ENCODE measurements at regions not wholly inside any gene's neighbourhood (a gene's known extent, or its start where the extent isn't known, plus 50 kb on each side); places are given as distances from the start of the nearest gene placed in this dataset.

GRCh38 chr6:94511502-94512088 is 1065.7 kb upstream of the MANEA start:
- FAIRE-seq: no peak

- no peak for FAIRE-seq
Observed at GRCh38 chr6:94510877-94511276, 1066.5 kb upstream of the MANEA start.

- FAIRE-seq: no peak
Observed at GRCh38 chr6:94501516-94501915, 1075.8 kb upstream of the MANEA start.

GRCh38 chr6:94498099-94498498 is 1078.7 kb upstream of the EPHA7 start:
- FAIRE-seq: no peak

GRCh38 chr6:94494500-94494899 is 1075.1 kb upstream of the EPHA7 start:
- no peak for FAIRE-seq

- no peak for FAIRE-seq
Observed at GRCh38 chr6:94487371-94487770, 1068.0 kb upstream of the EPHA7 start.

- no peak for FAIRE-seq
Observed at GRCh38 chr6:94478133-94479005, 1059.0 kb upstream of the EPHA7 start.

- no peak for FAIRE-seq
Observed at GRCh38 chr6:94468830-94469229, 1049.5 kb upstream of the EPHA7 start.

- FAIRE-seq: no peak
Observed at GRCh38 chr6:94464018-94464510, 1044.7 kb upstream of the EPHA7 start.

GRCh38 chr6:94463306-94463705 is 1043.9 kb upstream of the EPHA7 start:
- FAIRE-seq: no peak

- no peak for FAIRE-seq
Observed at GRCh38 chr6:94462231-94462630, 1042.9 kb upstream of the EPHA7 start.

- no peak for FAIRE-seq
Observed at GRCh38 chr6:94456266-94456665, 1036.9 kb upstream of the EPHA7 start.

- no peak for FAIRE-seq
Observed at GRCh38 chr6:94454231-94454630, 1034.9 kb upstream of the EPHA7 start.

- FAIRE-seq: no peak
Observed at GRCh38 chr6:94446120-94446519, 1026.8 kb upstream of the EPHA7 start.

GRCh38 chr6:94443701-94444100 is 1024.3 kb upstream of the EPHA7 start:
- FAIRE-seq: no peak

- FAIRE-seq: no peak
Observed at GRCh38 chr6:94424692-94425091, 1005.3 kb upstream of the EPHA7 start.

GRCh38 chr6:94417363-94417762 is 998.0 kb upstream of the EPHA7 start:
- no peak for FAIRE-seq

GRCh38 chr6:94414041-94414440 is 994.7 kb upstream of the EPHA7 start:
- FAIRE-seq: no peak

GRCh38 chr6:94401311-94401710 is 982.0 kb upstream of the EPHA7 start:
- no peak for FAIRE-seq

GRCh38 chr6:94394822-94395221 is 975.5 kb upstream of the EPHA7 start:
- no peak for FAIRE-seq

- no peak for FAIRE-seq
Observed at GRCh38 chr6:94389218-94389617, 969.9 kb upstream of the EPHA7 start.

GRCh38 chr6:94377835-94378234 is 958.5 kb upstream of the EPHA7 start:
- FAIRE-seq: no peak

GRCh38 chr6:94376876-94377275 is 957.5 kb upstream of the EPHA7 start:
- no peak for FAIRE-seq

- no peak for FAIRE-seq
Observed at GRCh38 chr6:94372229-94372628, 952.9 kb upstream of the EPHA7 start.
